ENCODE measurements at regions not wholly inside any gene's neighbourhood (a gene's known extent, or its start where the extent isn't known, plus 50 kb on each side); places are given as distances from the start of the nearest gene placed in this dataset.
"Not testable (repeated sequence)": the region's sequence is repeated elsewhere in the genome, so short reads cannot be mapped to it uniquely, and the experiment has no call there.

DNA sequence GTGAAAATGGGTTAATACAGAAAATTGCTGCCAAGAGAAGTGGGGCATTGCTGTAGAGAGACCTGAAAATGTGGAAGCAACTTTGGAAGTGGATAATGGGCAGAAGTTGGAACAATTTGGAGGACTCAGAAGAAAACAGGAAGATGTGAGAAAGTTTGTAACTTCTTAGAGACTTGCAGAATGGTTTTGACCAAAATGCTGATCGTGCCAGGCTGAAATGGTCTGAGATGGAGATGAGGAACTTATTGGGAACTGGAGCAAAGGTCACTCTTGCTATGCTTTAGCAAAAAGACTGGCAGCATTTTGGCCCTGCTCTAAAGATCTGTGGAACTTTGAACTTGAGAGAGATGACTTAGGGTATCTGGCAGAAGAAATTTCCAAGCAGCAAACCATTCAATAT lies 254.8 kb downstream of the KBTBD8 start:
- H3K27ac ChIP-seq (ENCODE audit: low read depth, low read length), result not testable (repeated sequence)

DNA sequence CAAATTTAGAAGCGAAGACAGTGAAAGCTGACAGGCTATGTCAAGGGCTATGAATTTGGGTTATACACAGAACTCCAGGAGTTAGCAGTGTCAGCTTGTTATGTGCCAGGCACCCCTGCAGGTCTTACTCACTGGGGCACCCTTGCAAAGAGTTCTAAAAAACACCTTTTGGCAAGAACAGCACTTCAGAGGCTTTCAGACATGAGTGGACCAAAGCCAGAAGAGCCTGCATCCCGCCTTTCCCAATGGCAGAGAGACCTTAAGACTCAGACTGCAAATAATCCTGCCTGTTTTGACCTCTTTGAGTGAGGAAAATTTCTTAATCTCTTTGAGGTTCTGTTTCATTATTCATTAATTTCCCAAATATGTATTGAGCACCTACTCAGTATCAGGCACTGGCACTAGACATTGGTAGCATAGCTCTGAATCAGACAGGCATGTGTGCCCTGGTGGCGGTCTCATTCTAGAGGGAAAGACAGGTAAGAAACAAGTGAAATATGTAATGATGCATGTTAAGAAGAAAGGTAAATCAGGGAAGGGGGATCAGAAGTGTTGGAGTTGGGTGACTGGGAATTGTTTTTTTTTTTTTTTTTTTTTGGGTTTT lies 280.0 kb downstream of the KBTBD8 start:
- no peak overlapping the region for H2AFZ ChIP-seq (ENCODE audit: low read length, unreplicated experiment)
- H3K36me3 ChIP-seq (ENCODE audit: insufficient read depth, low read length), result no peaks in the 10 kb centered on the region
- H3K79me2 ChIP-seq (ENCODE audit: control insufficient read depth, insufficient read depth, low read length, unreplicated experiment), result no peaks in the 10 kb centered on the region
- H3K4me3 ChIP-seq (ENCODE audit: low read depth, low read length), result no peak overlapping the region
- no peak overlapping the region for H3K27ac ChIP-seq (ENCODE audit: low read depth, low read length)
- no peaks in the 10 kb centered on the region for H3K27me3 ChIP-seq (ENCODE audit: insufficient read depth, low read length)
- no peaks in the 10 kb centered on the region for H3K4me1 ChIP-seq (ENCODE audit: control insufficient read depth, insufficient read depth, low read length, unreplicated experiment)

More for the DNA sequence above, 254.8 kb downstream of the KBTBD8 start:
- H3K27me3 ChIP-seq (ENCODE audit: insufficient read depth, low read length); H3K4me1 ChIP-seq (ENCODE audit: control insufficient read depth, insufficient read depth, low read length, unreplicated experiment); H3K79me2 ChIP-seq (ENCODE audit: control insufficient read depth, insufficient read depth, low read length, unreplicated experiment); H3K4me3 ChIP-seq (ENCODE audit: low read depth, low read length); H3K36me3 ChIP-seq (ENCODE audit: insufficient read depth, low read length); H2AFZ ChIP-seq (ENCODE audit: low read length, unreplicated experiment): not testable (repeated sequence)

DNA sequence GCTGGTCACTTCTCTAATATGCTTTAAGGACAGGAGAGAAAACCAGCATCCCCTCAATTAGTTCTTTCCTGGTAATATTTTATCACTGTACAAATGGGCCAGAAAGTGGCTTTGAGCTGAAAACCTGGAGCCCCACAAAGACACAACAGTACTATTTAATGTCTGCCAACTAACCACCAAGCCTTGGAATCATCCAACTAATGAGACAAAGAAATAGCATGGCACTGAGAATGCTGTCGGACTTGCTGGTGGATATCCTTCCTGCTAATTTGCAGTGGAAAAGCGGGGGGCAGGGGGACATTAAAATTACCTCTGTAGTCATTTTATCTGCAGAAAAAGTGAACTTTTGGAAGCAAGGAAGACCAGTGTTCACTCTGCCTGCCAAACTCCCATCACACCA lies 288.5 kb downstream of the KBTBD8 start:
- H3K27ac ChIP-seq (ENCODE audit: low read depth, low read length), result no peak overlapping the region
- H3K36me3 ChIP-seq (ENCODE audit: insufficient read depth, low read length), result no peaks in the 10 kb centered on the region
- no peak overlapping the region for H2AFZ ChIP-seq (ENCODE audit: low read length, unreplicated experiment)
- no peaks in the 10 kb centered on the region for H3K4me1 ChIP-seq (ENCODE audit: control insufficient read depth, insufficient read depth, low read length, unreplicated experiment)
- H3K79me2 ChIP-seq (ENCODE audit: control insufficient read depth, insufficient read depth, low read length, unreplicated experiment), result no peaks in the 10 kb centered on the region
- H3K27me3 ChIP-seq (ENCODE audit: insufficient read depth, low read length), result no peaks in the 10 kb centered on the region
- no peak overlapping the region for H3K4me3 ChIP-seq (ENCODE audit: low read depth, low read length)

DNA sequence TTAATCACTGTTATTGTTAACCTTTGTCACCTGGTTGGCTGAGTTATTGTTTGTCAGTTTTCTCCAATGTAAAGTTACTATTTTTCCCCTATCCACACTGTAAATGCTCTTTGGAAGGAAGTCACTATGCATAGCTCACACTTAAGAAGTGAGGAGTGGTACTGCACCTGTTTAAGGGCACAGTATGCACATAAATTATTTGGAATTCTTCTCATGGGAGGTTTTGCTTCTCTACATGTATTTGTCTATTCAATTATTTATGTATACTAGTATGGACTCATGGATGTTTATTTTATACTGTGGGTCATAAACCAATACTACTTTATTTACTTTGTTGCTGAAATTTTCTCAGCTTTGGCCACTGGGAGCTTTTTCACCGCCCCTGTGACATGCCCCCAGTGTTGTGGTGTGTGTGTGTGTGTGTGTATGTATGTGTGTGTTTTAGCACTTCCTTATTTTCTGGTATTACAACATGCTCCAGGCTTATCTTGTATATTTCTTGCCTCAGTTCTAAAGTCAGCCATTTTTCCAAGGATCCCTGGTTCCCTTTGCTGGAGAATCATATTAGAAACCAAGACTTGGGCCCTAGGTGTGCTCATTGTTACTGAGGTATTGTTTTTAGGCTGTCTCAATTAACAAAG lies 290.5 kb downstream of the KBTBD8 start:
- H3K36me3 ChIP-seq (ENCODE audit: insufficient read depth, low read length), result no peaks in the 10 kb centered on the region
- H3K27me3 ChIP-seq (ENCODE audit: insufficient read depth, low read length), result no peaks in the 10 kb centered on the region
- H2AFZ ChIP-seq (ENCODE audit: low read length, unreplicated experiment), result no peak overlapping the region
- no peaks in the 10 kb centered on the region for H3K79me2 ChIP-seq (ENCODE audit: control insufficient read depth, insufficient read depth, low read length, unreplicated experiment)
- H3K27ac ChIP-seq (ENCODE audit: low read depth, low read length), result no peak overlapping the region
- H3K4me1 ChIP-seq (ENCODE audit: control insufficient read depth, insufficient read depth, low read length, unreplicated experiment), result no peaks in the 10 kb centered on the region
- H3K4me3 ChIP-seq (ENCODE audit: low read depth, low read length), result no peak overlapping the region

DNA sequence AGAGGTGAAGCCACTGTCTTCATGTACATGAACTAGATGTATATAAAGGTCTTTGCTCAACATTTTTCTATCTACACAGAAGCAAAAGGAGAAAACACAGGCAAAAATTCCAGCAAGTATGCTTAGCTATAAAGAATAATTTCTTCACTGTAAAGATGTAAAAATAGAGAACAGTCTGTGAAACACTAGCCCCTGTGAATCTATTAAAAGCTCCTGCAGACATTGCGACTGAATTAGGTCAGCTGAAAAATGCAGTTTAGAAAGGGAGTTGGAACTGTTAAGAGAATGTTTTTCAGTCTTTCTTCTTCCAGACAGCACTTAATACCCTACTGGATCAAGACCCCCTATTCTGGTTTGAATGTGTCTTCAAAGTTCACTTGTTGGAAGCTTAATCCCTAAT lies 291.5 kb downstream of the KBTBD8 start:
- Histone ChIP-seq H2AFZ (ENCODE audit: low read length, unreplicated experiment) (no peak overlapping the region), H3K36me3 (ENCODE audit: insufficient read depth, low read length) (no peaks in the 10 kb centered on the region), H3K27me3 (ENCODE audit: insufficient read depth, low read length) (no peaks in the 10 kb centered on the region), H3K4me3 (ENCODE audit: low read depth, low read length) (no peak overlapping the region), H3K27ac (ENCODE audit: low read depth, low read length) (no peak overlapping the region), H3K79me2 (ENCODE audit: control insufficient read depth, insufficient read depth, low read length, unreplicated experiment) (no peaks in the 10 kb centered on the region), H3K4me1 (ENCODE audit: control insufficient read depth, insufficient read depth, low read length, unreplicated experiment) (no peaks in the 10 kb centered on the region)

DNA sequence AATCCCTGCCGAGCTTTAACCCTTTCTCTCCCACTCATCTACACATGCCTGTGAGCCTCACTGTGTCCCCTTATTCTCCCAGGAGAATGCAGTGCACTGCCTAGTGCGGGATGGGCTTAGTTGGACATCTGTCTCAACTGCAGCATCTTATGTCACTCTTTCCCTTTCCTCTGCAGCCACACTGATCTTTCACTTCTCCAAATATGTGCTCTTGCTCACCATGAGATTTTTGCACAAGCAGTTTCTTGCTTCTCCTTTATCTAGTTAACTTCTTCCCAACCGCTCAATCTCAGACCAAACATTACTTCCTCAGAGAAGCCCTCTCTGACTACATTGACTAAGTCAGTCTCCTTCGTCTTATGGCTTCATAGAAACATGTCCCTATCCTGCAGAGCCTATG lies 292.3 kb downstream of the KBTBD8 start:
- Histone ChIP-seq H3K4me3 (ENCODE audit: low read depth, low read length) (no peak overlapping the region), H3K27me3 (ENCODE audit: insufficient read depth, low read length) (no peaks in the 10 kb centered on the region), H2AFZ (ENCODE audit: low read length, unreplicated experiment) (no peak overlapping the region), H3K79me2 (ENCODE audit: control insufficient read depth, insufficient read depth, low read length, unreplicated experiment) (no peaks in the 10 kb centered on the region), H3K36me3 (ENCODE audit: insufficient read depth, low read length) (no peaks in the 10 kb centered on the region), H3K4me1 (ENCODE audit: control insufficient read depth, insufficient read depth, low read length, unreplicated experiment) (no peaks in the 10 kb centered on the region), H3K27ac (ENCODE audit: low read depth, low read length) (no peak overlapping the region)

DNA sequence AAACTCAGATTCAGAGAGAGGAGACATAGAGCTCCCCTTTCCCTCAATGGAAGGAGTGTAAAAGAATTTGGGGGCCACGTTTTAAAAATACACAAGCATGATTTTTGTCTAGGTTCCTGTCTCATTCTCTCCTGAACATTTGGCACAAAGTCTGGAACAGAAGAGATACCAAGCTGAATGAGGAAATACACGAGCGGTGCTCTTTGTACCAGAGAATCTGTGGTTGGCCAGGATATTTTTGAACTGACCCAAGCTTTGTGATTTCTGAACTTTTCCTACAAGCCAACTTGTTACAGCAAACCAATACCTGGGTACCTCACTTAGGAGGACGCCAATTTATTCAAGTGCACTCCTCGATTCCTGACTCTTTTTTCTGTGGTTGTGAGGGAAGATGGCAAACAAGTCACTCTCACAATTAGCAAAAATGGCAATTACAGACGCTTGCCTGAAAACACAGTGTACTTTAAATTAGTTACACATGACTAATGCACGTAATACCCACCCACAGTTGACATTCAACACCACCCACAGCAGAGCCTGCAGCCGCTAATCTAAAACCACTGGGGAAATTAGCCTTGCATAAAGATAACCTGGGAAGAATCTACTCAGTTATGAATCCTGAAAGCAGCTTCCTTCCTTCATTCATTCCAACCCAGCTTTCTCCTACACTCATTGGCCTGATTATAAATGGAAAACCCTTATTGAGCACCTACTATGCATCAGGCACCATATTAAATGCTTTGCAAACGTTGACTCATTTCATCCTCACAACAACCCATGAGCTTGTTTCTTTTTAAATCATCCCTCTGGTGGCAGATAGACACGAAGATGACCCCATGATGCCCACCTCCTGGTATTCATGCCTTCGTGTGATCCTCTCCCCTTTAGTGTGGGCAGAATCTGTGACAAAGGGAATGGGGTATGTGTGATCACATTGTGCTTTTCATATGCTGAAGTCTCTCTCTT lies 293.5 kb downstream of the KBTBD8 start:
- Histone ChIP-seq H3K27me3 (ENCODE audit: insufficient read depth, low read length) (no peaks in the 10 kb centered on the region), H3K27ac (ENCODE audit: low read depth, low read length) (no peak overlapping the region), H2AFZ (ENCODE audit: low read length, unreplicated experiment) (no peak overlapping the region), H3K4me3 (ENCODE audit: low read depth, low read length) (no peak overlapping the region), H3K36me3 (ENCODE audit: insufficient read depth, low read length) (no peaks in the 10 kb centered on the region), H3K79me2 (ENCODE audit: control insufficient read depth, insufficient read depth, low read length, unreplicated experiment) (no peaks in the 10 kb centered on the region), H3K4me1 (ENCODE audit: control insufficient read depth, insufficient read depth, low read length, unreplicated experiment) (no peaks in the 10 kb centered on the region)

DNA sequence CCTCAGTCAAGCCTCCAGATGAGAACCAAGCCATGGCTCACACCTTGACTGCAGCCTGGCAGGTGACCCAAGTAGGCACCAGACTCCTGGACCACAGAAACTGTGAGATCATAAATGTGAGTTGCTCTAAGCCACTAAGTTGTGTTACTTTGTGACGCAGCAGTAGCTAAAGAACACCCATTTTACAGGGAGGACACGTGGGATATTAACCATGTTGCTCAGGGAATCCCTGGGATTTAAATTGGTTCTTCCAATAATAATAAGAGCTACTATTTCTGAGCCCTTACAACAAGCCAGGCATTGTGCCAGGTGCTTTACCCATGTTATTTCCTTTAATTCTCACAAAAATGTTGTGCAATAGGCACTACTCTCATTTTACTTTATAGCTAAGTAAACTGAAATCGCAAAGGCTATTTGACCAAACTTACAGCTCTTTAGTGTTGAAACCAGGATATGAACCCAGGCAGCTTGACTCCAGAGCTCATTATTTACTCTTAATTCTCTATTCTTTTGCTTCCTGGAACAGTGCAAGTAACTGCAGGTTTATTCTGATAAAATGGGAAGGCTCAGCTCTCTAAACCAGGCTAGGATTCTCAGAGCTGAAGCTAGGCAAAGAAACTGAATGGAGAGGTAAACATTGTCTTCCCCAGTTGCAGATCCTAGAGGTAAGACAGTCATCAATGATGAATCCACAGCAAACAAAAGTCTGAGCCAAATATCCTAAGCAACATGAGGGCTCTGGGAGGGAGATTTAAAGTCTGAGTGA lies 294.4 kb downstream of the KBTBD8 start:
- Histone ChIP-seq H2AFZ (ENCODE audit: low read length, unreplicated experiment) (no peak overlapping the region), H3K4me1 (ENCODE audit: control insufficient read depth, insufficient read depth, low read length, unreplicated experiment) (no peaks in the 10 kb centered on the region)

DNA sequence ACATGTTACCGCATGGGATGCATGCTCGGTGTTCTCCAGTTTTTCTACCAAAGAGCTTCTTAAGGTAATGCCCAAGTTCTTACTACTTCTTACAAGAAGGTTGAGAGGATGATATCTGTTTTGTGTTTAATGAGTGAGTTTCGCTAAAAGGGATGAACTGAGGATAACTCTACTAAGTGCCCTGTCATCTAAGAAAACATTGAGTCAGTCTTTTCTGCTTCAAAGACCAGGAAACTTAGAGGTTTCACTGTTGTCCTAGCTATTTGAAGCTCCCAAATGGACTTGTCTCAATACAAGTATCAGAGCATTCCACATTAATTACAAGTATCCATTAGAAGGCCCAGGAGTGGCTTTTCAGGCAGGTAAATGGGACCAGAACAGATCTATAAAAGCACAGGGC lies 296.2 kb downstream of the KBTBD8 start:
- H3K27me3 ChIP-seq (ENCODE audit: insufficient read depth, low read length), result no peaks in the 10 kb centered on the region
- no peak overlapping the region for H2AFZ ChIP-seq (ENCODE audit: low read length, unreplicated experiment)
- no peak overlapping the region for H3K4me3 ChIP-seq (ENCODE audit: low read depth, low read length)
- no peaks in the 10 kb centered on the region for H3K79me2 ChIP-seq (ENCODE audit: control insufficient read depth, insufficient read depth, low read length, unreplicated experiment)
- H3K27ac ChIP-seq (ENCODE audit: low read depth, low read length), result no peak overlapping the region
- no peaks in the 10 kb centered on the region for H3K4me1 ChIP-seq (ENCODE audit: control insufficient read depth, insufficient read depth, low read length, unreplicated experiment)
- no peaks in the 10 kb centered on the region for H3K36me3 ChIP-seq (ENCODE audit: insufficient read depth, low read length)

More for the DNA sequence above, 294.4 kb downstream of the KBTBD8 start:
- Histone ChIP-seq H3K27me3 (ENCODE audit: insufficient read depth, low read length) (no peaks in the 10 kb centered on the region), H3K27ac (ENCODE audit: low read depth, low read length) (no peak overlapping the region), H3K4me3 (ENCODE audit: low read depth, low read length) (no peak overlapping the region), H3K36me3 (ENCODE audit: insufficient read depth, low read length) (no peaks in the 10 kb centered on the region), H3K79me2 (ENCODE audit: control insufficient read depth, insufficient read depth, low read length, unreplicated experiment) (no peaks in the 10 kb centered on the region)

DNA sequence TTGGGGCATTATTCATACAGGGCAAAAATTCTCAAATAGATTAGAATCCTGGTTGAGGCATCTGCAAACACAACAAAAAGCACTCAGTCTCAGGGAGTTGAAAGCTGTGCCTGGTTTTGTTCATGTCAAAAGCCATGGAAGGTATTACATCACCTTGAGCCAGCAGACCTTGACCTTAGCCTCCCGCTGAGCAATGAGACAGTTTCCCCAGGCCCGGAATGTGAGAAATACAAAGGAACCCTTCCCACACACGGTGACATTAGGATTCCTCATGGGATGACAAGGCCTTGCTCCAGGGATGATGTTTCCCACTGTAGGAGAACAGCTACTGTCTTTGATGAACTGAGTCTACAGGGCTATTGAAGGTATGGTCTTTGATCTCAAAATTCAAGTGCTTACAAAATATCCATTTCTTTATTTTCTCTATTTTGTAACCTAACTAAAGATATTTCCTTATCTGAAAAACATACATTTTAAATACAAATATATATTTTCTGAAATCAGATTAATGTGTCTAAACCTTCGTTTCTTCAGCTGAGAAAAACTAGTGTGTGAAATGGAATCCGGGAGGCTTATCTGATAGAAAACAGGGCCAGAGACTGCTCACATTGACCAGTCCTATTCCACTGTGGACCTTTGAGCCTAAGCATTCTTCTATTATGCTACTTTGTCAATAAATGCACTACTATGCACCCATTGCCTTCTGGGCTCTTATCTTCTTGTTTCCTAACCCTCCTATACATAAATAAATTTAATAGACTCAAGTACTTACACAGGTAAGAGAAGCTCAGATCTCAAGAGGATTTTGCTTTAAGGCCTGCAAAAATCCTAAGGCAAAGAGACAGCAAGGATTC lies 298.2 kb downstream of the KBTBD8 start:
- Histone ChIP-seq H3K27me3 (ENCODE audit: insufficient read depth, low read length) (no peaks in the 10 kb centered on the region), H3K79me2 (ENCODE audit: control insufficient read depth, insufficient read depth, low read length, unreplicated experiment) (no peaks in the 10 kb centered on the region), H3K27ac (ENCODE audit: low read depth, low read length) (no peak overlapping the region), H2AFZ (ENCODE audit: low read length, unreplicated experiment) (no peak overlapping the region), H3K4me3 (ENCODE audit: low read depth, low read length) (no peak overlapping the region), H3K4me1 (ENCODE audit: control insufficient read depth, insufficient read depth, low read length, unreplicated experiment) (no peaks in the 10 kb centered on the region), H3K36me3 (ENCODE audit: insufficient read depth, low read length) (no peaks in the 10 kb centered on the region)

All from ACC112 (cell line).